ENCODE measurements at regions not wholly inside any gene's neighbourhood (a gene's known extent, or its start where the extent isn't known, plus 50 kb on each side); places are given as distances from the start of the nearest gene placed in this dataset.

- peaks cover 7% of the 10 kb centered on the region for H3K4me1 ChIP-seq (ENCODE audit: control insufficient read depth, low read depth, low read length)
- H3K27ac ChIP-seq (ENCODE audit: low read length) = no peak overlapping the region
- H3K9me3 ChIP-seq (ENCODE audit: control insufficient read depth, low read depth, low read length) = no peaks in the 10 kb centered on the region
- H3K4me3 ChIP-seq (ENCODE audit: low read length) = no peak overlapping the region
- H3K27me3 ChIP-seq (ENCODE audit: control insufficient read depth, insufficient read depth, low read length) = no peaks in the 10 kb centered on the region
- H3K36me3 ChIP-seq (ENCODE audit: control insufficient read depth, low read depth, low read length) = no peaks in the 10 kb centered on the region
- H3K9ac ChIP-seq (ENCODE audit: low read length) = no peak overlapping the region
Observed at GRCh38 chr9:75417471-75417870, 329.2 kb downstream of the OSTF1 start.

- Histone ChIP-seq H3K4me1 (ENCODE audit: control insufficient read depth, low read depth, low read length) (peaks cover 7% of the 10 kb centered on the region), H3K9ac (ENCODE audit: low read length) (no peak overlapping the region), H3K4me3 (ENCODE audit: low read length) (no peak overlapping the region), H3K27me3 (ENCODE audit: control insufficient read depth, insufficient read depth, low read length) (no peaks in the 10 kb centered on the region), H3K27ac (ENCODE audit: low read length) (no peak overlapping the region), H3K36me3 (ENCODE audit: control insufficient read depth, low read depth, low read length) (no peaks in the 10 kb centered on the region), H3K9me3 (ENCODE audit: control insufficient read depth, low read depth, low read length) (no peaks in the 10 kb centered on the region)
Observed at GRCh38 chr9:75418518-75418917, 330.2 kb downstream of the OSTF1 start.

- H3K27me3 ChIP-seq (ENCODE audit: control insufficient read depth, insufficient read depth, low read length) = no peaks in the 10 kb centered on the region
- H3K4me1 ChIP-seq (ENCODE audit: control insufficient read depth, low read depth, low read length) = no peaks in the 10 kb centered on the region
- H3K9ac ChIP-seq (ENCODE audit: low read length) = no peak overlapping the region
- H3K36me3 ChIP-seq (ENCODE audit: control insufficient read depth, low read depth, low read length) = no peaks in the 10 kb centered on the region
- H3K27ac ChIP-seq (ENCODE audit: low read length) = no peak overlapping the region
- H3K9me3 ChIP-seq (ENCODE audit: control insufficient read depth, low read depth, low read length) = no peaks in the 10 kb centered on the region
- H3K4me3 ChIP-seq (ENCODE audit: low read length) = no peak overlapping the region
Observed at GRCh38 chr9:75422944-75423522, 334.7 kb downstream of the OSTF1 start.

DNA sequence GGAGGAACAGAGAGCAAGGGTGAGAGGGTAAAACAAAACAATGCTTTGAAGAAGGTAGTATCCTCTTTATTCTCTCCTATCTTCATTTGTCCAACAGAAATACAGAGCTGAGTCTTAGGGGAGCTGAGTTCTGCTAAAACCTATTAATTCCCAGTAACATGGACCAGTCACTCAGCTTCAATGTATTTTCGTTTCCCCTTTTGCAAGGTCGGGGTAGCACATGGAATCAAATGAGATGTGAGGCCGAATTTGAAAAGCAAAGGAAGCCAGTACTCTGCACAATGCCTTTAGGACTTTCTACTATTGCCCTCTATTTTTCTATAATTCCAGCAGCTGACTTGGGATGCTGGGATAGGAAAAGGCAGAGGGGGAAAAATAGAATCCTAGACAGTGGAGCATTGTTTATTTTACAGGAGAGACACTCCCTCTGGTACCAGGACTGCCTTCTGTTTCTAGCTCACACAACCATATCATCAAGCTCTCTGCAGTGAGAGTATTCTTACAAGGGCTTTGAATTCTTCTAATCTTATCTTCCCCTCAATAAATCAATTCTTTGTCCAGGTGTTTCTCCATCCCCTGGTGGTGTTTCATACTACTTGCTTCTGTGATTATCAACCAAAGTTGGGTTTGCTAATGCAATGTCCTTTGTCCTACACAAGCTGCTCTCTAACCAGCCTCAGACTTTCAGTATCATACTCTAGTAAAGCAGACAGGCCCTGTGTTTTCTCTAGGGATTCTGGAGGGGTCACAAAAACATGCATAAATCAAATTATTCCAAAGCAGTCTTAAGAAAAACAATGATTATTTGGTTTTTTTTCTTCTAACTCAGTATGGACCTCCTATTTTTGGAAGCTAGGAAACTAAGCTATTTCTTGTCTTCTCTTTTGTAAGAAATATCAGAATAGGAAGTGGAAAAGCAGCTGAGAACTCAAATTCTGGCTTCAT, 341.5 kb downstream of the OSTF1 start:
- H3K9me3 ChIP-seq (ENCODE audit: control insufficient read depth, low read depth, low read length) = no peaks in the 10 kb centered on the region
- no peaks in the 10 kb centered on the region for H3K36me3 ChIP-seq (ENCODE audit: control insufficient read depth, low read depth, low read length)
- no peaks in the 10 kb centered on the region for H3K27me3 ChIP-seq (ENCODE audit: control insufficient read depth, insufficient read depth, low read length)
- no peaks in the 10 kb centered on the region for H3K4me1 ChIP-seq (ENCODE audit: control insufficient read depth, low read depth, low read length)
- no peak overlapping the region for H3K4me3 ChIP-seq (ENCODE audit: low read length)
- no peak overlapping the region for H3K9ac ChIP-seq (ENCODE audit: low read length)
- no peak overlapping the region for H3K27ac ChIP-seq (ENCODE audit: low read length)

- H3K27me3 ChIP-seq (ENCODE audit: control insufficient read depth, insufficient read depth, low read length) = no peaks in the 10 kb centered on the region
- no peak overlapping the region for H3K27ac ChIP-seq (ENCODE audit: low read length)
- H3K9me3 ChIP-seq (ENCODE audit: control insufficient read depth, low read depth, low read length) = no peaks in the 10 kb centered on the region
- H3K4me1 ChIP-seq (ENCODE audit: control insufficient read depth, low read depth, low read length) = no peaks in the 10 kb centered on the region
- no peak overlapping the region for H3K9ac ChIP-seq (ENCODE audit: low read length)
- no peaks in the 10 kb centered on the region for H3K36me3 ChIP-seq (ENCODE audit: control insufficient read depth, low read depth, low read length)
- H3K4me3 ChIP-seq (ENCODE audit: low read length) = no peak overlapping the region
Observed at GRCh38 chr9:75431375-75431774, 343.1 kb downstream of the OSTF1 start.

GRCh38 chr9:75432386-75432785, 344.1 kb downstream of the OSTF1 start:
- Histone ChIP-seq H3K4me1 (ENCODE audit: control insufficient read depth, low read depth, low read length) (no peaks in the 10 kb centered on the region), H3K9ac (ENCODE audit: low read length) (no peak overlapping the region), H3K27ac (ENCODE audit: low read length) (no peak overlapping the region), H3K9me3 (ENCODE audit: control insufficient read depth, low read depth, low read length) (no peaks in the 10 kb centered on the region), H3K4me3 (ENCODE audit: low read length) (no peak overlapping the region), H3K36me3 (ENCODE audit: control insufficient read depth, low read depth, low read length) (no peaks in the 10 kb centered on the region), H3K27me3 (ENCODE audit: control insufficient read depth, insufficient read depth, low read length) (no peaks in the 10 kb centered on the region)

DNA sequence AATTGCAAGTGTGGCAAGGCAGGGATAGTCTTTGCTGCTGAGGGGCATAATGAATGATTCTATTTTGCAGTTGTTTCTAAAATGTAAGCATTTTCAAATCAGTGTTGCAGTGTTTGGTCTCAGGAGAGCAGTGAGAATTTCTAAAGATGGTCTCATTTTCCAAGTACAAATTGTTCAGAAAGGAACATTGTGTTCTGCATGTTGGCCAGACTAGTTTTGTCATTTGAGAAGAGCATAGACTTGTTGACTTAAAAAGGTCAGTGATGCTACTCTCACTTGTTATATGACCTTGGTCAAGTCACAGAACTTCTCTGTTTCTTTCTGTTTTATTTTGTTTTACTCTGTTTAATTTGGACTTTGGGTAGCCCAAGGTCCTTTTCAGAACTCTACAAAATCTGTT, 344.6 kb downstream of the OSTF1 start:
- H3K9me3 ChIP-seq (ENCODE audit: control insufficient read depth, low read depth, low read length) = no peaks in the 10 kb centered on the region
- H3K27me3 ChIP-seq (ENCODE audit: control insufficient read depth, insufficient read depth, low read length) = no peaks in the 10 kb centered on the region
- H3K4me3 ChIP-seq (ENCODE audit: low read length) = no peak overlapping the region
- no peak overlapping the region for H3K27ac ChIP-seq (ENCODE audit: low read length)
- H3K9ac ChIP-seq (ENCODE audit: low read length) = no peak overlapping the region
- H3K36me3 ChIP-seq (ENCODE audit: control insufficient read depth, low read depth, low read length) = no peaks in the 10 kb centered on the region
- H3K4me1 ChIP-seq (ENCODE audit: control insufficient read depth, low read depth, low read length) = no peaks in the 10 kb centered on the region

GRCh38 chr9:75438716-75439115, 350.4 kb downstream of the OSTF1 start:
- Histone ChIP-seq H3K4me1 (ENCODE audit: control insufficient read depth, low read depth, low read length) (no peaks in the 10 kb centered on the region), H3K9ac (ENCODE audit: low read length) (no peak overlapping the region), H3K36me3 (ENCODE audit: control insufficient read depth, low read depth, low read length) (no peaks in the 10 kb centered on the region), H3K27ac (ENCODE audit: low read length) (no peak overlapping the region), H3K9me3 (ENCODE audit: control insufficient read depth, low read depth, low read length) (no peaks in the 10 kb centered on the region), H3K27me3 (ENCODE audit: control insufficient read depth, insufficient read depth, low read length) (no peaks in the 10 kb centered on the region), H3K4me3 (ENCODE audit: low read length) (no peak overlapping the region)

DNA sequence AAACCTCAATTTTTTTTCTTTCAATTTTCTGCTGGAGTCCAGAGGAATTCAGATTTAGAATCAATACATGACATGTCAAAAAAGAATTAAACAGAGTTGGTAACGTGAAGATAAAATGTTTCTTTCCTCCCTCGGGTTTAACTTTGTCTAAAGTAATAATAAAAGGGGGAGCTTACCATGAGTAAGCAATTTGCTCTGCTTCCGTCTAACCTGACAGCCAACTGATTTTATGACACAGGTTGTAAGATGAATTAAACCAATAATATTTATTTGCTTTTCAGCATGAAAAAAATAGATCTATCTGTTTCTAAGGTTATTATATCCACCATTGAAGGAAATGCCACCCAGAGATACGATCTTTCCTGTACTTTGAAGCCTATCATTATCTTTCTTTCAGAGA, 352.6 kb downstream of the OSTF1 start:
- no peaks in the 10 kb centered on the region for H3K27me3 ChIP-seq (ENCODE audit: control insufficient read depth, insufficient read depth, low read length)
- no peak overlapping the region for H3K9ac ChIP-seq (ENCODE audit: low read length)
- H3K4me3 ChIP-seq (ENCODE audit: low read length) = no peak overlapping the region
- H3K27ac ChIP-seq (ENCODE audit: low read length) = no peak overlapping the region
- no peaks in the 10 kb centered on the region for H3K4me1 ChIP-seq (ENCODE audit: control insufficient read depth, low read depth, low read length)
- no peaks in the 10 kb centered on the region for H3K36me3 ChIP-seq (ENCODE audit: control insufficient read depth, low read depth, low read length)
- no peaks in the 10 kb centered on the region for H3K9me3 ChIP-seq (ENCODE audit: control insufficient read depth, low read depth, low read length)

DNA sequence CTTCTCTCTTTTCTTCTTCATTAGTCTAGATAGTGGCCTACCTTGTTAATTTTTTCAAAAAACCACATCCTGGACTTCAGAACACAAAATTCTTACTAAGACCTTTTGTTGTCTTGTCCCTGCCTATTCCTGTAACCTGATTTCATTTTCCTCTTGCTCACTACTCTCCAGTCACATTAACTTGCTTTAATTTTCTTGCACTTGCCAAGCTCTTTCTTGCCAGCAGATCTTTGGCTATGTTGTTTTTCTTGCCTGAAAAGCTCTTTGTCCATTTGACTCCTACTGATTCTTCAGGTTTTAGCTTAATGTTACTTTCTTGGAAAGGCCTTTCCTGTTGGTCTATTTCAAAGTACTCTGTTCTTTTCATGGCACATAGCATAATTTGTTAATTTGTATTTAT, 356.8 kb downstream of the OSTF1 start:
- no peak overlapping the region for H3K9ac ChIP-seq (ENCODE audit: low read length)

GRCh38 chr9:75447281-75447680, 359.0 kb downstream of the OSTF1 start:
- peaks cover 3% of the 10 kb centered on the region for H3K4me1 ChIP-seq (ENCODE audit: control insufficient read depth, low read depth, low read length)
- no peaks in the 10 kb centered on the region for H3K9me3 ChIP-seq (ENCODE audit: control insufficient read depth, low read depth, low read length)
- H3K36me3 ChIP-seq (ENCODE audit: control insufficient read depth, low read depth, low read length) = no peaks in the 10 kb centered on the region
- no peak overlapping the region for H3K9ac ChIP-seq (ENCODE audit: low read length)
- H3K27ac ChIP-seq (ENCODE audit: low read length) = no peak overlapping the region
- no peaks in the 10 kb centered on the region for H3K27me3 ChIP-seq (ENCODE audit: control insufficient read depth, insufficient read depth, low read length)
- no peak overlapping the region for H3K4me3 ChIP-seq (ENCODE audit: low read length)

More for the DNA sequence above, 356.8 kb downstream of the OSTF1 start:
- H3K36me3 ChIP-seq (ENCODE audit: control insufficient read depth, low read depth, low read length) = no peaks in the 10 kb centered on the region
- no peak overlapping the region for H3K4me3 ChIP-seq (ENCODE audit: low read length)
- H3K27ac ChIP-seq (ENCODE audit: low read length) = no peak overlapping the region
- no peaks in the 10 kb centered on the region for H3K9me3 ChIP-seq (ENCODE audit: control insufficient read depth, low read depth, low read length)
- no peaks in the 10 kb centered on the region for H3K27me3 ChIP-seq (ENCODE audit: control insufficient read depth, insufficient read depth, low read length)
- no peaks in the 10 kb centered on the region for H3K4me1 ChIP-seq (ENCODE audit: control insufficient read depth, low read depth, low read length)

- H3K27me3 ChIP-seq (ENCODE audit: control insufficient read depth, insufficient read depth, low read length) = no peaks in the 10 kb centered on the region
- H3K9ac ChIP-seq (ENCODE audit: low read length) = no peak overlapping the region
- no peak overlapping the region for H3K4me3 ChIP-seq (ENCODE audit: low read length)
- H3K36me3 ChIP-seq (ENCODE audit: control insufficient read depth, low read depth, low read length) = no peaks in the 10 kb centered on the region
- no peaks in the 10 kb centered on the region for H3K9me3 ChIP-seq (ENCODE audit: control insufficient read depth, low read depth, low read length)
- H3K27ac ChIP-seq (ENCODE audit: low read length) = no peak overlapping the region
- H3K4me1 ChIP-seq (ENCODE audit: control insufficient read depth, low read depth, low read length) = peaks cover 3% of the 10 kb centered on the region
Observed at GRCh38 chr9:75448281-75448680, 360.0 kb downstream of the OSTF1 start.

Measured in iPS-18a (cell line).